HEK293T (cell line): ENCODE measurements at regions not wholly inside any gene's neighbourhood (a gene's known extent, or its start where the extent isn't known, plus 50 kb on each side); places are given as distances from the start of the nearest gene placed in this dataset.

ENCODE experiments used
- ARNT ChIP-seq: fragments of 450-650 bp; IDR thresholded peaks from 2 replicates; pipeline ENCODE4 v1.6.1; 2017; ENCODE audit warnings: mild to moderate bottlenecking
- FOXA1 ChIP-seq: fragments of 450-650 bp; IDR thresholded peaks from 2 replicates; pipeline ENCODE4 v1.6.1; 2016; ENCODE audit warnings: mild to moderate bottlenecking
- FOXK2 ChIP-seq: fragments of 450-650 bp; IDR thresholded peaks from 2 replicates; pipeline ENCODE4 v1.6.1; 2016; ENCODE audit warnings: mild to moderate bottlenecking
- SP1 ChIP-seq: fragments of 450-650 bp; IDR thresholded peaks from 2 replicates; pipeline ENCODE4 v1.6.1; 2017
- SUZ12 ChIP-seq: fragments of 450-650 bp; IDR thresholded peaks from 2 replicates; pipeline ENCODE4 v1.6.1; 2016; ENCODE audit warnings: mild to moderate bottlenecking
- ZNF384 ChIP-seq: fragments of 450-650 bp; IDR thresholded peaks from 2 replicates; pipeline ENCODE4 v1.6.1; 2016

DNA sequence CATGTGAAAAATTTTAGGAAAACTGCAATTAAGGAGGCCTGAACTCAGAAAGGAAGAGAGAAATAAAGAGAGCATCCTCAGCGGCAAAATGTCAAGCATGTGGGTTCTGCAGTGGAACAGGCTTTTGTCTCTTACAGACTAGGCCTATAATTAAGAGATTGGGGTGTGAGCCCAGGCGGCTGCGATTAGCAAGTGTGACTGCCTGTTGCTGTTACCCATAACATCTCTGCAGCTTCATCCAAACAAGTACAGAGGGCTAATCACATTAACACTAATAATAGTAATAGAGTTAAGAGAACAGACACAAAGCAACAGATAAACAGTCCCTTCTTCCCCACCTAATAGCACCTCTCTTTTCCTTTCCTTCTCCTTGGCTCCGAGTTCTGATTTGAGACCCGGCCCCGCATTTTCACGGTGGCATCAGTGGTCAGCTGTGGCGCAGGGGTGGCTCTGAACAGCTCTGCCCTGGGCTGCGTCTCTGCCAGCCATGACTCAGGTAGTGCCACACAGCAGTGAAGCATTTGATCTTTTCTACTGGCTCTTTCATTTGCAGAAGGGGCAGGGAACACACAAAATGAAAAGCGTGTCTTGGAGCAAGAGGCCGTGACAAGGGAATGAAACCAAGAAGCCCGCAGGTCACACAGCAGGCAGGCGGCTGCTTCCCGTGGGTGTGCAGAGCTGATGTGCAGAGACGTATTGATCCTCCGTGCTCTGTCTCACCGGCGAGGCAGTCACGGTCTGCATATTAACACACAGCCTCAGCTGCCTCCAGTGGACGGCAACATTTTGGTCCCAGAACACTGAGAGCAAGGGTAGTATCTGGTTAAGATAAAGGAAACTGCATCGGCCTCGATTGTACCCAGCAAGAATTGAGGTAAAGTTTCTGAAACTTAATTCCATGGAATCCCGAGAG is 103.1 kb downstream of the KLF6 start:
- TF ChIP-seq SP1 (no peak), FOXA1 (no peak), SUZ12 (no peak), ZNF384 (no peak), FOXK2 (no peak), ARNT (no peak)
